Suppressor macrophage treated with lipopolysaccharide for 4 hours (primary cell): ENCODE measurements at regions not wholly inside any gene's neighbourhood (a gene's known extent, or its start where the extent isn't known, plus 50 kb on each side); places are given as distances from the start of the nearest gene placed in this dataset.
A peak's percentile ranks its signal among the peaks of the same experiment; 100 is the strongest.

Experiments
- DNase-seq: peaks from one replicate; pipeline ENCODE4 v3.0.0-alpha.2; 2020

DNA sequence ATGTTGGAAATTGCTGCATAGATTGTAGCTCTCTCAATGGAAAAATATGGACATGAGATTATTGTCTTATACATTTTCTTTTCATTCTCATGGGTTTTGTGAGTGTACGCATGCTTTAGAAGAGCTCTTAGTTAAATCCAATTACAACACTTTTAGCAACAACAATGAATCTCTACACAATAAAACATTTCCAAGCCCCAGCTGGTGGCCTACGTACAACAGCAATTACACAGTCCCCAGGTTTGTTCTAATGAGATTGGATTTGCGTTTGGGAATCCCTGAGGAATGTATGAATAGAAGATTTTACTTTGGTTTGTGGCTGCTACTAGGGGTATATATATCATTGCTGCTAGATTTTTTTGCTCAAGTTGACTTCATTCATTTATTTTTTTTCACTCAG is 98.6 kb downstream of the FHDC1 start:
- no peak for DNase-seq

DNA sequence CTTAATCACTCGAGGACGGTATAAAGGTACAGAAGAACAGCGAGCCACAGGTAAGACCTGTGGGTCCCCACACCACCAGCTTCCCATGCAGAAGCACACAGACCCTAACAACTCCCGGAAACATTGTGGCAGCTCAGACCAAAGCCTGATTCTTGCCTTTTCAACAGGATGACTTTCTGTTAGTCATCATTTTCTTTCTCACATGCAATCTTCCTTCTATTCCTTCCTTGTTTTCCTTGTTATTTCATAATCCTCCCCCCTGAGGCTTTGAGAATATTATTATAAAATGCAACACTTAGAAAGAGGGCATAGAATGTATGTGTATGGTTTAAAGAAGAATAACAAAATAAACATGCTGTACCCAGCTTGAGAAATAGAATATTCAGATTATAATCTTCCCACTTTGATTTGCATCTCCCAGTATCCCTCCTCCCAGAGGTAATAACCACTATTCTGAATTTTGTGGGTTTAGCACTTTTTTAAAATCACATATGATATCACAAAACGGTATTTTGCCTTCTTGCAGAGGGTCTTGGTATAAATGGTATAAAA is 100.9 kb downstream of the FHDC1 start:
- DNase-seq = peak; percentile 18

DNA sequence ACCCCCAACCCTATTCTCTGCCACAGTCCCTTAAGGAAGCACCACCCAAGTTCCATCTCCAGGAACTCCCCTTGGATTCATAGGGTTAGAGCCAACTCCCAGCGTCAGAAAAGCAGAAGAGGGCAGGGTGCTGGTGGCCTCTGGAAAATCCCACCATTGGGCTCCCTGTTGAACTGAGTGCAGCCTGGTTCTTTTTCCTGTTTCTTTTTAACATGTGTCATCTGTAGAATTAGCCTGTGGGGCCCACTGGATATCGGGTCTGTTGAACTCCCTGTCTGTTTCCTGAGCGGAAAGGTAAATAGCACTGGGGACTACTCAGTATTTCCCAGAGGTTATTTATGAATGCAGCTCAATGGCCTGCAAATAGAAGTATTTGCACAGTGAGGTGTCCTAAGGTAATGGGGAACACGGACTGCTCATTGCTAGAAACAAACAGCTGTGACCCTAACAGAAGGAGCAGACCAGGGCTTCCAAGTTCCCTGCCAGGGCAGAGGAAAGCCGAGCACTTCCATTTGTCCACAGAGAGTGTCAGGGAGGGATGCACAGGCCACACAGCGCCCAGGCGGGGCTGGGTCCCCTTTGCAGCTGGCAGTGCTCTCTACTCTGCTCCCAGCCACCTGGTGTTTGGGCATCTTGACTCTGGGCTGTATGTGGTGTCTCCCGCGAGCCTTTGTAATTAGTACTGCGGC is 102.6 kb downstream of the FHDC1 start:
- peak; percentile 72 for DNase-seq

DNA sequence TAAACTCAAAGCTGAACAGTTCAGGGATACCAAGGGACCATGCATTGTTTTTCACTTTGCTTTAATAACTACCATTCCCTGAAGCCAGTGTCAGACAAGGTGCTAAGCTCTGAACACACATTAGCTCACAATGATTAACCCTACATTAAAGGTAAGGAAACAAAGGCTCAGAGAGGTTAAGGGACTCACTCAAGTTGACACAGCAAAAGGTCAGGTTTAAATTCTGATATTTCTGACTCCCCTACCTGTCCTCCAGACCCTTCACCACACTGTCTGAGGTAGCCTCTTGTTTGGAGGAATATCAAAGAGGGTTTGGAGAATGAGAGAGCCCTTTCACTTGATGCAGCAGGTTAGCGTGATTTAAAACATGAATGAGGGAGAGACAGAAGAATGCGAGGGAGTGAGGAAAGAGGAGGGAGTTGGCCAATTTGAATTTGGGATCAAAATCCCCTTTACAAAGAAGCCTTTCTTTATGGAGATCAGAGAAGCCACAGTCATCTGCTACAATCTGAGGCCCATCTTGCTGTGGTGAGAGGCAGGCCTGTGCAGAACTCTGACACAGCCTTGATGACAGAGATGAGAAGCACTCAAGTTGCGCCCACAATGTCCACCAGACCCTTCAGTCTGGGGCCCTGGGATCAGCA is 103.5 kb downstream of the FHDC1 start:
- no peak for DNase-seq

DNA sequence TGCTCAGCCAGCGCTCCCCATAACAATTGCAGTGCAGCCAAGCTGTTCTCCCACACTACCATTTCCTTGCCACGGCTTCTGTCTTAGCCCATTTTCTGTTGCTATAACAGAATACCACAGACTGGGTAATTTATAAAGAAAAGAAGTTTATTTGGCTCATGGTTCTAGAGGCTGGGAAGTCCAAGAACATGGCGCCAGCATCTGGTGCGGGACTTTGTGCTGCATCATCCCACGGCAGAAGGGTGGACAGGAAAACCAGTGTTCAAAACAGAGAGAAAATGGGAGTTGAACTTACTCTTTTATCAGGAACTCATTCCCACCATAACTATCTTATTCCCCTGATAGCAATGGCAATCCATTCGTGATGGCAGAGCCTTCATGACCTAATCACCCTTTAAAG is 104.6 kb downstream of the FHDC1 start:
- DNase-seq = no peak

DNA sequence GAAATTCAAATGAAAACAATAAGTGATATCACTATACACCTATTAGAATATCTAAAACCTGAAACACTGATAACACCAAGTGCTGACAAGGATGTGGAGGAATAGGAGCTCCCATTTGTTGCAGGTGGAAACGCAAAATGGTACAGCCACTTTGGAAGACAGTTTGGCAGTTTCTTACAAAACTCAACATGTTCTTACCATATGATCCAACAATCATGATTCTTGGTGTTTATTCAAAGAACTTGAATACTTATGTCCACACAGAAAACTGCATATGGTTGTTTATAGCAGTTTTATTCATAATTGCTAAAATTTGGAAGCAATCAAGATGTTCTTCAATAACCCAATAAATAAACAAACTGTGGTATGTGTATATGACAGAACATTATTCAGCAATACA is 107.9 kb downstream of the FHDC1 start:
- no peak for DNase-seq

DNA sequence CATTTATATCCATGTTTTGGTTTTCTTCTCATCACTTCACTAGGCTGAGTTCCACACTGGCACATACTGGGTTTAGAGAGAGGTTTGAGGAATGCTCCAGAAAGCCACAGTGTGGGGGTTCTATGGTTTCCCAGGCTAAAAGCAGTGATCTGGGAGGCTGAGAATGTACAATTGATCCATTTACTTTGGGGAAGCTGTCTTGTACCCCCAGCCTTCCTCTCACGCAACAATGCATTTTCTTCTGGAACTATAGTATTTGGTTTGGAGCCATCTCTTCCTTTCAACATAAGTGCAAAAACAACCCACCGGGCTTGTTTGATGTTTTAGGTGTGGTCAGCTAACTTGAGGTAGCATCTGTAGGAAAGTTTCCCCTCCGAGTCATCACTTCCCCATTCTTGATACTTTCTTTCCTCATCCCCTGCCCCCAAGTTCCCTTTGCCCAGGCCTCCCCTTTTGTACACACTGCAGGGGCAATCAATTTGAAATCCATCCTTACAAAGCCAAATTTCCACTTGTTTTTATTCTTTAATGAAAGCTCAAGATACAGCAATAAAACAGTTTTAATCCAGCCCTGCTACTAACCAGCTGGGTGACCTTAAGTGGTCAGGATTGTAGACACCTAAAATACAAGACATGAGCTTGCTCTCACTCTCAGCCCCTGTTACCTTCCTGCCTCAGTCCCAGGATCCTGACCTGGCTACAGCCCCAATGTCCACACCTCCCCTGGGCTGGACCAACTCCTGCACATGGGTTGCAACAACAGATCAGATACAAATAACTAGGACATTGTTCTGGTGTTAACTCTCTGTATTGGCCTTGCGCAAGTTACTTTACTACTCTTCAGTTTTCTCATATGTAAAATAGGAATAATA is 109.2 kb downstream of the FHDC1 start:
- no peak for DNase-seq

DNA sequence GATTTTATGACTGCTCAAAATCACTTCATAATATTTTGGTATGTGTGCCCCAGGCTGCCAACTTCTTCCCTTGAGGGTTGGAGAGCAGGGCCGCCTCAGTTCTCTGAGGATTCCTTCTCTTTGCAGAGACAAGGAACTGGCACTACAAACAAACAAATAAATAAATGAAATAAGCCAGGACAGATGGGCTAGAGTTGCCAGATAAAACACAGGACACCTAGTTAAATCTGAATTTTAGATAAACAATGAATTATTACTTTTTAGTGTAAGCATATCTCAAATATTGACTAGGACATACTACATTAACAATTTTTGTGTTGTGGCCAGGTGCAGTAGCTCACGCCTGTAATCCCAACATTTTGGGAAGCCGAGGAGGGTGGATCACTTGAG is 122.5 kb downstream of the FHDC1 start:
- DNase-seq = no peak

DNA sequence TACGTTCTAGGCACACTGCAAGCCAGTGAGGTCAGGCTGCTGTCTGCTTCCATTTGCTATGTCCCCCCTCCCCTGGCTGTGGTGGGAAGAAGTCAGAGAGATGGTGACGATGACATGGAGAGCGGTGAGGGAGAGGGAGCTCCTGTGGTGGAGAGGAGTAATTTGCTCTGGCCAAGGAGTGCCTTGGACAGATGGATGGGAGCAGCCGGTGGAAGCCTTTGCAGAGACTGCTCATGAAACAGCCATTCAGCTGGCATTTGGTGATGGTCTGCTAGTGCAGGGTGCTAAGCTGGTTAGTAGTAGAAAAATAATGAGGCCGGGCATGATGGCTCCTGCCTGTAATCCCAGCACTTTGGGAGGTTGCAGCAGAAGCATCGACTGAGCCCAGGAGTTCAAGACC is 124.1 kb downstream of the FHDC1 start:
- no peak for DNase-seq

DNA sequence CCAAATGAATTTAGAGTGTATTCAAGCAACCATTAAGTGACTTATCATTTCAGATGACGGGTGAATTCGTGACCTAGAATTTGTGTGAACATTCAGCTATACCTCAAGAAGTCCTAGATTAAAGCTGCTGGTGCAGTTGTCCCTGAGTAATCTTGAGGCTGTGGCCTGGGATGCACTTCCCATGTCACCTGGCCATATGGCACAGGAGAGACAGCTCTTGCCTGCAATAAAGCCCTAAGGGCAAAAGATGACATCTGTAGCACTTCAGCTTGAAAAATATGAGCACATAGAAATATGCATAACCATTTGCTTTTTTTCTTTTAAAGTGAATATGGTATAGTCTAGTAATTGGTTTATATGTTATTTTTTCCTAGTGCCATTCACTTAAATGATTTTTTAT is 125.8 kb downstream of the FHDC1 start:
- DNase-seq = no peak

DNA sequence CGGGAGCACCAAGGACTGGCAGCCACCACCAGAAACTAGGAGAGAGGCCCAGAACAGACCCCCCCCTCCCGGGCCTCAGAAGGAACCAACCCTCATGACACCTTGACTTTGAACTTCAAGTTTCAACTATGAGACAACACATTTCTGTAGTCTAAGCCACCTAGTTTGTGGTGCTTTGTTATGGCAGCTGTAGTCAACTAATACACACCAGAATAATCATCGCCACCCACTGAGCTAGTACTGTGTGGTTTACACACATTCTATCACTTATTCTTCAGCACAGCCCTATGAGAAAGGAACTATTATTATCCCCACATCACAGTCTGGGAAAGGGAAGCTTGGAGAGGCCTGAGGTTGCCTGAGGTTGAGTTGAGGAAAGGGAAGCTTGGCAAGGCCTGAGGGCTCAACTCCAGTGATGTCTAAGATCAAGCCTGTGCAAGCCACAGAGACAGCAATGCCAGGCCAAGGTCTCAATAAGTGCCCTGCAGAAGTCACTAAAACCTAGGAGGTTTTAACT is 126.6 kb downstream of the FHDC1 start:
- DNase-seq = no peak

DNA sequence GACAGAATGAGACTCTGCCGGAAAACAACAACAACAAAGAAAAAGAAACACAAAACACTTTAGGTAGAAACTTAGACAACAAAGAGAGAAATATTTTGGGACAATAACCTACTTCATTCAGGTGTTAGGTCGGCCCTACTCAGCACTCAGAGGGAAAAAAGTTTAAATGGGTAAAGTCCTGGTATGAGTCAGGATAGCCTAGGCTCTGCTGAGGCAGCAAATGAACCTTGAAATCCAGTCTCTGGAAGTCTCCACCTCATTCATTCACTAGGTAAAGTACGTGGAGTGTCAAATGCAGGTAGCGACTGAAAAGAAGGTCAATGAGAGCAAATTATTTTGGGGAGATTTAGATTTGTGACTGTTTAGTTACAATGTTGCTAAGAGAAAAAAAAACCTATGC is 127.4 kb downstream of the FHDC1 start:
- DNase-seq = no peak

DNA sequence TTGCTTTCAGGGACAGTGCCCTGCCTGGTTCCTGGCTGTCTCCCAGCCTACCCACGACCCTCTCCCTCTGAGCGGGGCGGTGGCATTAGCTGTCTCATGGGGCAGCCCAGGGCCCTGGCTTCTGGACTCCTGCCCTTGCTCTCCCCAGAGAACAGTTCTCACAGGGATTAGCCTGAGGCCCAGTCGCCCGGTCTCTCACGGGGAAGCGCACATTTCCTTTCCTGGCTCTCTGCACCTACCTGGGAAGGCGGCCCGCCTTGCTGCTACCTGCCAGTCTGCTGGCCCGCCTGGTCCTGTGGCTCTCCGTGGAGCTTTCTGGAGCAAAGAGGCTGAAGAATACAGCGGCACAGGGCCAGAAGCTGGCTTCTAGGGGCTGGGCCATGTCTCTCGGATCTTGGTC is 128.4 kb downstream of the FHDC1 start:
- DNase-seq = no peak

DNA sequence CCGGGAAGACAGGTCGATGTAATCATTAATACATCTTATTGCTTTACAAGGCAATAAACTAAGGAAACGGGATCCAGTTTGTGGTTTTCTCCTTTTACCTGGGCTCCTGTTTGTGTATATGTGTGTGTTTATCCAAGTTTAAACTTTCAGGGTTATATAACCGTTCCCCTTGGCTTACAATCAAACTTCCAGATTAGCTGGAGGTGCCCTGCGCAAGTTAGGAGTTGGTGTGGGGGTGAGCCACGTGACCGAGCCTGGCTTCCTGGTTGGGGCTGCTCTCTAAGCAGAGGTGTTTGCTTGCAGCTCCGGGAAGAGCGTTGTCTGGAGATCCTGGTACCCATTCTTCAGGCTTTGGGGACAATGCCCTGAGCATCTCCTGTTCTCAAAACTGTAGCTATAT is 129.2 kb downstream of the FHDC1 start:
- DNase-seq = no peak

DNA sequence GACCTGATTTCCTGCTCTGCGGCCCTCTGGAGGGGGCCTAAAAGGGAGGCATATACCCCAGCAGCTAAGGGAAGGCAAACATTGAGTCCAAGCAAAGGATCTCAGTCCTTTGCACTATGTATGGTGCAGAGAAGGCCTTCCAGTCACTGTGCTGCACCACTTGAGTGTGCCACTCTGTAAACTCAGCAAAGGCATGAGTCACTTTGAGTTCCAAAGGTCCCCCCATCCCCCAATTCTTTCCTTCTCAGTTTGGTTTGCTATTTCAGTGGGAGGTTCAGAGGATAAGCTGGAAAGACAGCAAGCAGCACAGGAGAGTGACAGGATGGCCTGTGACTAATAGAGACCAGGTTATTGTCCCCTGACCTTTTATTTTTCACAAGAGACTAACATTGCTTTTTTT is 131.3 kb downstream of the FHDC1 start:
- no peak for DNase-seq

DNA sequence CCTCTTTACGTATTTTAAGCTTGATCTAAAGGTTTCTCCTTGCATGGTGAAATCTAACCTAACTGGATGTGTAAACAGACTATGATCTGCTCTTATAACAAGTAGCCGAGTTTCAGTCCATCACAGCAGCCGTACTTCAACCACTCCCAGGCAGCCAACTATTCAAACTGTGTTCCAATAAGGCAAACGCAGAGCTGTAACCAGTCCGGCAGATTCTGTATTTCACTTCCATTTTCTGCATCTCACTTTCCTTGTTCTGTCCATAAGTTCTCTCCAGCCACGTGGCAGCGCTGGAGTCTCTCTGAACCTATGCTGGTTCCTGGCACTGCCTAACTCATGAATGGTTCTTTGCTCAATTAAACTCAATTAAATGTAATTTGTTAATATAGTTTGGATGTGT is 132.6 kb downstream of the FHDC1 start:
- no peak for DNase-seq

DNA sequence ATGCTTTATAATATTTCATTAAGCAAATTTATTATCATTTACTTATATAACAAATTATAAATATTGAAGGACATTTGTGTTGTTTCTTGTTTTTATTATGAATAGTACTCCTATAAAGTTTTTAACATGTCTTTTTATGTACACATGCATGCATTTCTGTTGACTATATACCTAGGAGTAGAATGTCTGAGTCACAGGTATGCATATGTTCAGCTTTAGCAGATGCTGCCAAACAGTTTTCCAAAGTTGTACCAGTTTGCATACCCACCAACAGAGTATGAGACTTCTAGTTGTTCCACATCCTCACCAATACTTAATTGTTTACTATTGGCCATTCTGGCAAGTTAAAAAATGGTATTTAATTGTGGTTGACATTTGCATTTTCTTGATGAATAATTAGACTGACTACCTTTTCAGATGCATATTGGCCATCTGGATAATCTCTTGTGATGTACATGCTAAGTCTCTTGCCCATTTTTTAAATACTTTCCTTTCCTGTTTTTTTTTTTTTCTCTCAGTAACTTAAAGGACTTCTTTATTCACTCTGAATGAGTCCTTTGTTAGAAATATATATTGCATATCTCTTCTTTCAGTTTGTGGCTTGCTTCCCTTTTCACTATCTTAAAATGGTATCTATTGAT is 132.2 kb upstream of the TRIM2 start:
- DNase-seq = no peak

DNA sequence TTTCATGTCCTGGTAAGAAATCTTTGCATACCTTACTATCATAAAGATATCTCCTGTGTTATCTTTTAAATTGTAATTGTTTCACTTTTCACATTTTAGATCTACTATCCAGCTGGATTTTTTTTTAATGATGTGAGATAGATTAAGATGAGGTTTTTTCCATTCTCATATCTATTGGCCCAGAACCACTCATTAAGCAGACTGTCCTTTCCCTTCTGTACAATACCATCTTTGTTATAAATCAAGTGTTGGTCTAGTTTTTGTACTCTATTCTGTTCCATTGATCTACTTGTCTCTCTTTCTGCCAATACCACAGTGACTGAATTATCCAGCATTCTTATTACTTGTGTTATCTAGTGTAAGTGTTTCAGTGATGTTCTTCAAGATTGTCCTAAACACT is 131.6 kb upstream of the TRIM2 start:
- no peak for DNase-seq

DNA sequence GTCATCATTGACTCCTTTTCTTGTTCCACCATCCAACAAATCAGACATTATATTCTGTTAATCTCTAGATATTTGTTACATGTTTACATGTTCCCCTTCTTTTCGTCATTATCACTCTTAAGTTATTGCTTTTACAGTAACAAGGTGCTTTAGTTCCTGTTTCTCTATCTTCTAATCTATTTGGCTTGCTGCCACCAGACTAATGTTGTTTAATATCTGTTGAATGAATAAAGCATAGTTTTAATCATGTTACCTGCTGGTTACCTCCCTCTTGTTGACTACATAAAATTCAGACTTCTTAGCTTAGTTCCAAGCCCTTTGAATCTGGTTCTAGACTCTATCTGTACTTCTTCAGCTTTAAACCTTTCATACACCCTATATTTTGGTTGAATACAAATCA is 129.8 kb upstream of the TRIM2 start:
- DNase-seq = no peak

DNA sequence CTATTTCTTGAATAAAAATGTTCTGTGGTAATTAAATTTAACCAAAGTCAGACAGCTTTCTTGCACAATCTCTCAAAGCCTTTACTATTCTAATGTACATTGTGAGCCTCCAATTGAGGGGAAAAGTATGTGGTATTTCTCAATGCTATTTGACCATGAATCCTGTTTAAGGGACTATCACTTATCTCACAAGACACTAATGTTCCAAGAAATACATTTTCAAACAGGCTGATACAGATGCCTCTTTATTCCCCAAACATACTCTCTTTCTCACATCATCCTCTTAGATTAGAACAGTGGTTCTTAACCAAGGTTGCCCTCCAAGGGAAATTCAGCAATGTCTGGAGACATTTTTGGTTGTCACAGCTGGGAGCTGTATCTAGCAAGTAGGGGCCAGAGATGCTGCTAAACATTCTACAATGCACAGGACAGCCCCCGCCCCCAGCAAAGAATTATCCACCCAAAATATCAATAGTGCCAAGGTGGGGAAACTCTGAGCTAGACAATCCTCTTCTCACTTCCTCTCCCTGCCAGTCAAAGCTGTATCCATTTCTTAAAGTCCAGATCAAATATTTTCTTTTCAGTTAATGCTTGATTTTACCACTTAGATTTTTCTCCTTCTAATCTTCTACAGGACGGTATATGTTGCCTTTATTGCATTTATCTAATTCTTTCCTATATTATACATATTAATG is 129.2 kb upstream of the TRIM2 start:
- no peak for DNase-seq

DNA sequence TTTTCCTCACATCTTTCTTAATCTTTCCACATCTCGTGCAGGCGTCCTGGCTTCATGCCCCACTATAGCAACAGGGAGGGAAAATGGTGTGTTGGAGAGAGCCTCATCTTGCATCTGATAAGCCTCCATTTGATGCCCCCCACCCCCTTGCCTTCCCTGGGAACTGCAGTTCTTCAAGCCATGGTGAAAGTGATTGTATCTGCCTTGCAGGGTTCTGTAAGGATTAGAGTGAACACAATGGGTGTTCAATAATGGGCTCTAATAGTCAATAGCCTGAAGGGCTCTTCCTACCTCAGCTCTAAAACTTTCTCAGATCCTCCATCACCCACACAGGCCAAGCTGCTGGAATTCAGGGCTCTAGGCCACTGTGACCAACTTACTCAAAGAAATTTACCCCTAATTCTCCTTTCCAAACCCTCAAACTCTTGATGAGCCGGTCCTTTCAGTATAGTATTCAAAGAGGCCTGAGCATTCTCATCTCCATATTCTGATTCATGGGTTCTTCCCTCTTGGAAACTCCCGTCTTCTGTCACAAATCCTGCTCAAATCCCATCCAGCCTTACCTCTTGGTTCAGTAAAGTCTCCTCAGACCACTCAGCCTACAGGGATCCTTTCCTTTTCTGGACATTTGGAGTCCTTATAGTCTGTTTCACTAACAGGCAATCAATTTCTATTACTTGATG is 128.3 kb upstream of the TRIM2 start:
- DNase-seq = no peak

DNA sequence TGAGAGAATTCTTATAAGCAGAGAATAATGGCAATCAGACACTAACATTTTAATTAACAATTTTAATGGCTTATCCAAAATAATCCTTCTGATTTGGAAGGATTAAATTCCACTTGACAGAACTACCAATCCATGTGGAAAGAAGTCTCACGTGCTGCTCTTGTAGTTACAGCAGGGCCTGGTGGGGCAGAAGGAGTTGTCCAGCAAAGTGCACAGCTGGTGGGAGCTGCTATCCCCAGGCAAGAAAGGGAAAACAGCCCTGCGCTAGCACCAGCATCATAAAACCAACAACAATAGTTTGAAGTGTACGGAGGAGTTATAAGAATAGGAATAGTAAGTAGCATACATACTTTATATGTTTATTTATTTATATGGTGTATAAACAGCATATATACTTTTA is 127.4 kb upstream of the TRIM2 start:
- no peak for DNase-seq
